HG03575 (cell line): ENCODE measurements at regions not wholly inside any gene's neighbourhood (a gene's known extent, or its start where the extent isn't known, plus 50 kb on each side); places are given as distances from the start of the nearest gene placed in this dataset.

Source experiments
- ATAC-seq: cut with Tn5 transposase; IDR thresholded peaks from one replicate; pipeline ENCODE4 v1.9.1; 2021; ENCODE audit not compliant: unreplicated experiment, insufficient number of reproducible peaks, low FRiP score; ENCODE audit errors: extremely low read depth

DNA sequence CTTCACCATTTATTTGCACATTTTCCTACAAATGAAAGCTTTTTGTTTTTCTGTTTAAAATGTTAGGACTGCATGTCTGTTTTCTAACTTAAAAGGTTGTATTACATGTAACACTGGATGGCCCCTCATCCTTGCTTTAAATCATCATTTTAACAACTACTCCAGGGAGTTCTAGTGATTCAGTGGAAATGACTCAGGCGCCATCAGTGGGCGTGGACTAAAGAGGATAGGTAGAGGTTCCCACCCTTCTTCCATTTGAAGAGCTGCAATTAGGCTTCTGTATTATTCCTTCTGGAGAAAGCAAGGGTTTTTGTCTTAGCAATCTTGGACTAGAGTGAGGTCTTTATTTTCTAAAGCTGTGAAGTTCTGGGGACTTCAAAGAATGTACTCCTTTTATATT lies 213.7 kb downstream of the TMEM38B start:
- ATAC-seq = no peak

- ATAC-seq = no peak
Measured at GRCh38 chr9:105911104-105911911, 217.0 kb downstream of the TMEM38B start.

DNA sequence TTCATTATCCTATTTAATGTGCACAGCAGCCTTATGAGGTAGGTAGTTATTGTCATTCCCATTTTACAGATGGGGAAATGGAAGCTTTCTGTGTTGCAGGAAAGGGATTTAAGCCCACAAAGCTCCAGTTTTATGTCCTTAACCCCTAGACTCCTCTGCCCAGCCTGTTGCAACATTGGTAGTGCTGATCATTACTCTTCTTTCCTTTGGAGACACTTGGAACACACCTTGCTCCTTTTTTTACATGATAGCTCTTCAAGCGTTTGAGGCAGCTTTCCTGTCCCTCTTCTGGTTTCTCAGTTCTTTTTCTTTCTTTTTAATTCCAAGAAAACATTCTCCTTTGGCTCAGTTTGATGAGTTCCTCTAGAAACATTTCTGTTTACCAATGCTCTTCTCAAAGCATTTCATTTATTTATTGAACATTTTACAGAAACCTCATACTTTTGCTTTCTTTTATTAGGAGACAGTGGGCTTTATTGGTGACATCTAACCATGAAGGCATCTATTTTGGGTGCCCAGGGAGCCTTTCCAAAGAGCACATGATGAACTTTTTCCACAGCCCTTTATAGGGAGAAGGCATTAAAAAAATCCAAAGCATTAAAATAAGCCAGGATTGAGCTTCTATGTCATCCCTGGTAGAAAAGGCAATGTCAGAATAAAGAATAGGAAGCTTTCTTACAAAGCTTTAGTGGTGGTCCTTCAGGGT lies 218.0 kb downstream of the TMEM38B start:
- ATAC-seq = no peak

DNA sequence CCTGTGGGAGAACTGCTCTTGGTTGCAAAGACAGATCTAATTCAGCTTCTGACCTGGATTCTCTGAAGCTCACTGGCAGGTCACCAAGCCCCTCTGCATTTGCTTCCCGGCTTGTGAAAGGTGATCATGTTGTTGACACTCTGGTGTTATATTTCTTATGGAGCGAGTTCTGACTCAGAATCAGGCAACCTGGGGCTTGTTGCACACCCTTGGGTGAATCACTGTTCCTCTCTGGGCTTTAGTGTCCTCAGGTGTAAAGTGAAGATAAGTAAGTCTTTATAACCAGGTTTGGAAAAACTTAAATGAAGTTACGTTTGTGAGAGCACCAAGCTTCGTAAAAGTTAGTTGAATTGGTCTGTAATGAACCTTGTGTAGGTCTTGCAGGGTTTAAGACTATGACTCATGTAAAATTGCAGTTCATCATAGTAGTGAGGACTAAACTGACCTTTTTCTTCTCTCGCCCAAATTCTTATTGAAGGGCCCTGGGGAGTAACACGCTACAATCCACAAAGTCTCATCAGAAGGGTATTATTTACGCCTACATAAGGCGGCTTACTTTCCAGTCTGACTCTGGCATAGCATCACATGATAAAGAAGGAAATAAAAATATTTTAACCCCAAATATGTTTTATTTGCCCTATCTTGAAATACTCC lies 218.6 kb downstream of the TMEM38B start:
- no peak for ATAC-seq

- ATAC-seq = no peak
Measured at GRCh38 chr9:105921057-105921726, 226.9 kb downstream of the TMEM38B start.

GRCh38 chr9:105928416-105928815 lies 234.1 kb downstream of the TMEM38B start:
- no peak for ATAC-seq

GRCh38 chr9:105930011-105930627 lies 235.8 kb downstream of the TMEM38B start:
- ATAC-seq = no peak

DNA sequence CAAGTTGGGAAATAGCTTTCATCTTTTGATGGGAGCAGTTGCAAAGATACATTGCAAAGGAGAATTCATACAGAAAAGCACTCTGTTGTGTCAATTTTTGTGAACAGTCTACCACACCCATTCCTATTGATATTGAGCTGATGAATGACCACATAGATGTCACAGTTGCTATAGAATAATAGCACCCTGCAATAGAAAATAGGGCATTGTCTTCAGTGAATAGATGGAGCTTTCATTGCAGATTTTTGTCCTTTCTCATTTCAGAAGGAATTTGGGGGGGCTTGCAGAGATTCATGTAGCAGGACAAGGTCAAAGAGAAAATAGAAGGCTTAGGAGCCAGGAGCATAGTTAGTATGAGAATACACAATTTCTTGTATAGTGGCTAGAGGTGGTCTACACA lies 237.9 kb downstream of the TMEM38B start:
- no peak for ATAC-seq

DNA sequence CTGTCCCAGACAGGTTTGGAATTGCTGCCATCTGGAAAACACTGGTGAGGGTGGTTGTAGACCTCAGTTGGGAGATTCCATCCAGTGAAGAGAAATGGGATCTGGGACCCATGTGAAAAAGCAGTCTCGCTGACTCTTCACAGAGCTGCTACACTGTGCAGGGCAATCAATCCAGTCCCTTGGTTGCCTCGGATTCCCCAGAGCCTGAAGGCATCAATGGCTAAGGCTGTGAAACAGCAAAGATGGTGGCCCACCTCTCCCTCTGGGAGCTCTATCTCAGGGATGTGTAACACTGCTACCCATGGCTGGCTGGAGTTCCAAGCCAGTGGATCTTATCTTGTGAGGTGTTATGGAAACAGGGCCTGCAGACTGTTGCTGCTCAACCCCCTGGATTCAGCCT lies 256.1 kb downstream of the TMEM38B start:
- ATAC-seq = no peak

DNA sequence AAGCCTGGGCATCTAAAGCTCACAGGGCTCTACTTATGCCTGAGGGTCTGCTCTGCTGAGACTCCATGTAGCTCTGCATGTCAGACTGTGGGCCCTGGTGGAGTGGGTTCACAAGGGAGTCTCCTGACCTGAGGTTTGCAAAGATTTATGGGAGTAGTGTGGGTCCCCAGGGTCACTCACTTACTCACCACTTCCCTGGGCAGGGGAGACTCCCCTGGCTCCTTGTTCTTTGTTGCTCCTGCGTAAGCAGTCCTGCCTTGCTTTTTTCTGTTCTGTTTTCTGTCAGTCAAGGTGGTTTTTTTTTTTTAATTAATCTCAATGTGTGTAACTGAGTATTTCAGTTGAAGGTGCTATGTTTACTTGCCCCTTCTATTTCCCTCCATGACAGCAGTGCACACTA lies 256.6 kb downstream of the TMEM38B start:
- ATAC-seq = no peak

GRCh38 chr9:105954517-105954916 lies 260.2 kb downstream of the TMEM38B start:
- no peak for ATAC-seq

- no peak for ATAC-seq
Measured at GRCh38 chr9:105957830-105958229, 263.5 kb downstream of the TMEM38B start.

DNA sequence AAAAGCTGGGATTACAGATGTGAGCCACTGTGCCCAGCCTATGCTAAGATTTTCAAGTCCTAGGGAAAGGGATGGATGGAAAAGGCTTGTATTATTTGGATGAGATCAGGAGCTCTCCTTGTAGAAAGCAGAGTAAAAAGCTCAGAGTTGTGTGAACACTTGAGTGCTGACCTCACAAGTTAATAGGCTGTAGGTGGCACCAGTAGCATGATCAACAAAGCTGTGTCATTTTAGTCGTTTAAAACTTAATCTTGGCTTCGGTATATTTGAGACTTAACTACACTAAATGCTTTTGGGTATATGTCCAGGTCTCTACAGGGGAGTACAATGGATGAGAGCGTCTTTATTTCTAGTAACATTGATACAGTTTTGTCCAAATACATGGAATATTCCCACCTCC lies 264.2 kb downstream of the TMEM38B start:
- ATAC-seq = no peak

DNA sequence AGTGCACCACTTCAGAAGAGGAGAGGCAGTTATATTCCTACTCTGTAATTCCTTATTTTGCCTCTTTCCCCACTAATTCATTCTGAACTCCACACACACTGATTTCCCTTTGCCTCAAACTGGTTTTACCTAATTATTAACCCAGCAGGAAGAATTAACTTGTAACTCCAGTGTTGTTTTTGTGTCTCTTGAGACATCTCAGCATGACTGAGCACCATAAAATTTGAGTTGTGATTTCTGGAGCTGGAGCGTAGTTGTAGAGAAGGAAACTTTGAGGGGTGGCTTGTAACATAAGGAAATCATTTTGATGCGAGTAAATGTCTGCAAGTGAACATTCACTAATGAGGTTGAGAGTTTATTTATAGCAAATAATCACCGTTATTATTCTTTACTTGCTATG lies 265.2 kb downstream of the TMEM38B start:
- ATAC-seq = no peak

- no peak for ATAC-seq
Measured at GRCh38 chr9:105963343-105964099, 269.2 kb downstream of the TMEM38B start.

DNA sequence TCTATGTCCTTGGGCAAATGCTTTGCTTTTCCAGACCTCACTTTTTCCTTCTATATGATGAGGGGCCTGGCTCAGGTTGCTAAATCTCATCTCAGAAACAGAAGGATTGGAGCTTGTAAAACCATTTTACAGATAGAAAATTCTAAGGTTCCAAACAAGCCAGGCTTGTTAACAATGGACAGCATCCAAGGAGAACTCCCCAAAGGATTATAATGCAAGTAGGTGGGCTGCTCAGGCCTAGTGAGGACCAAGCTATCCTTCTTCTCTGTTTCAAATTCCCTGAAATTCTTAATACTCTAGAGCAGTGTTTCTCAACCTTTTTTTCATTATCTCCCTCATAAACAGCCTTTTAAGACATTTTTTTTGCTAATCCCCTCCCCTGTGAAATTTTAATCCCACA lies 269.8 kb downstream of the TMEM38B start:
- no peak for ATAC-seq

DNA sequence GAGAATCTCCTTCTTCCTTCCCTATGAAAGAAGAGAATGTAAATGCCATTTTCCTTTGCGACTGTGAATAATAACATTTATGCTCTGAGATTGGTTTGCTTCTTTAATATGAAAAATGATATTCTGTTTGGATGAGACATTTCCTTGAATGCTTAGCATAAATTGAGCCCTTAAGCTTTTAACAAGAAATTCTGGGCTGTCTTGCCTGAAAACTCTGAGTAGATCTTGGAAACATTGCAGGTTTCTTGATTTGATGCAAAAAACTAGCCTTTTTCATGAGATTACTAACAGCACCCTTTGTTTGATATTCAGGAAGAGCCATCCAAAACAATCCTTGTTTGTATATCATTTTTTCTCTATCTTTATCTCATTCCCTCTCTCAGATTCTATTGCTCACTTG lies 272.5 kb downstream of the TMEM38B start:
- no peak for ATAC-seq

DNA sequence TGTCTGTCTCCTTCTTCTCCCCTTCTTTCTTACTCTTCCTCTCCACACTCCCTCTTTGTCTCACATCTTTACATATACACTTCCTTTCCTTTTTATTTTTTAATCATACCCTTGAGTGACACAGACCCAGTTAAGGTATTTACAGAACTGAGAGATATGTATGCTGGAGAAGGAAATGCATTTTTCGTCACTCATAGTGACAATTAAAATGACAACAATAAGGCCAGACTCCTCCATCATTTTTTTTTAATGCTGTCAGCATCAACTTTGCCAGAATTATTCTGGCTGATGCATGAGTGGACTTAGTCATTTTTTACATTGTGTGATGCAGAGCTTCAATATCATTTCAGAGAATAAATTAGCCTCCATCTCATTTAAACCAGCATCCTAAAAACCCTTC lies 272.9 kb downstream of the TMEM38B start:
- ATAC-seq = no peak
